GM12878 (cell line): ENCODE measurements at regions not wholly inside any gene's neighbourhood (a gene's known extent, or its start where the extent isn't known, plus 50 kb on each side); places are given as distances from the start of the nearest gene placed in this dataset.

Experiments used
- ATAC-seq: fragments of 200-7000 bp; cut with Tn5 transposase; 3 replicates; pipeline ENCODE4 v1.9.1; 2020; ENCODE audit warnings: mild to moderate bottlenecking, moderate library complexity
- BruUV-seq: library from RNA; stranded (reverse); fragments of 400-500 nt; replicated peaks from 2 replicates; lab custom pipeline; 2021; lab: Mats Ljungman, UMichigan
- CTCF ChIA-PET: fragments of 300-600 bp; sonication (Branson Sonifier 250); formaldehyde crosslinking; extraction: SDS; loops from one replicate; lab custom pipeline; 2021; ENCODE audit warnings: inconsistent platforms; lab: Yijun Ruan, JAX
- POLR2A ChIA-PET: fragments of 350-600 bp; formaldehyde crosslinking; extraction: SDS; loops from one replicate; lab custom pipeline; 2021; ENCODE audit warnings: inconsistent platforms; lab: Charles Lee
- RAD21 ChIA-PET: fragments of 300-600 bp; sonication (Branson Sonifier 250); formaldehyde crosslinking; loops from one replicate; lab custom pipeline; 2023; ENCODE audit warnings: antibody characterized with exemption; ENCODE audit not compliant: unreplicated experiment; lab: Charles Lee
- SMC1A ChIA-PET: fragments of 300-600 bp; sonication (Branson Sonifier 250); formaldehyde crosslinking; loops from one replicate; lab custom pipeline; 2023; ENCODE audit not compliant: unreplicated experiment, uncharacterized antibody; lab: Charles Lee
- DNase-seq: peaks from one replicate; pipeline ENCODE4 v3.0.0-alpha.2; 2011; ENCODE audit warnings: low read depth, low spot score
- FAIRE-seq: peaks from 3 replicates; lab custom pipeline; 2011; peaks lifted over from hg19 to GRCh38; lab: Jason Lieb, UNC
- H2AFZ ChIP-seq: 2 replicates; pipeline ENCODE4 v1.6.0; 2011; ENCODE audit warnings: low read depth, low read length, control low read depth; ENCODE audit not compliant: control insufficient read depth
- H3K27ac ChIP-seq: 2 replicates; pipeline ENCODE4 v1.5.1; 2011; ENCODE audit warnings: control low read depth; ENCODE audit not compliant: control insufficient read depth, insufficient read depth
- H3K27me3 ChIP-seq, 2 experiments: replicated peaks in 1 of 2; 2 replicates each; pipeline versions ENCODE4 v1.6.0 to v1.6.1; 2011; ENCODE audit warnings: low read length in 1 of 2; ENCODE audit not compliant: control insufficient read depth in 2 of 2, insufficient read depth in 2 of 2
- H3K36me3 ChIP-seq, 2 experiments: 2 replicates each; pipeline ENCODE4 v1.5.1; 2011; ENCODE audit warnings: low read length in 1 of 2; ENCODE audit not compliant: control insufficient read depth in 2 of 2, insufficient read depth in 2 of 2
- H3K4me1 ChIP-seq: 2 replicates; pipeline ENCODE4 v1.6.1; 2011; ENCODE audit warnings: mild to moderate bottlenecking, low read length, moderate library complexity, mixed read lengths; ENCODE audit not compliant: control insufficient read depth, insufficient read depth
- H3K4me2 ChIP-seq: 2 replicates; pipeline ENCODE4 v1.6.0; 2011; ENCODE audit warnings: control low read depth; ENCODE audit not compliant: control insufficient read depth, insufficient read depth
- H3K4me3 ChIP-seq: fragments of 200-600 bp; sonication (generic); 2 replicates; pipeline ENCODE4 v1.5.1; 2016
- H3K79me2 ChIP-seq: 2 replicates; pipeline ENCODE4 v1.6.0; 2011; ENCODE audit warnings: low read length; ENCODE audit not compliant: control insufficient read depth, insufficient read depth
- H3K9ac ChIP-seq: 2 replicates; pipeline ENCODE4 v1.8.0; 2011; ENCODE audit warnings: low read length, control low read depth, mixed read lengths; ENCODE audit not compliant: control insufficient read depth, insufficient read depth
- H3K9me3 ChIP-seq: replicated peaks from 3 replicates; pipeline ENCODE4 v1.5.1; 2011; ENCODE audit warnings: mild to moderate bottlenecking, low read length; ENCODE audit not compliant: control insufficient read depth, insufficient read depth
- H4K20me1 ChIP-seq: 2 replicates; pipeline ENCODE4 v1.6.0; 2011; ENCODE audit not compliant: control insufficient read depth, insufficient read depth
- ASH2L ChIP-seq: fragments of 300-600, 200-600 bp; sonication (generic); IDR thresholded peaks from 2 replicates; pipeline ENCODE4 v1.6.1; 2017; ENCODE audit warnings: low read depth, mild to moderate bottlenecking, borderline replicate concordance
- BCL11A ChIP-seq: IDR thresholded peaks from 2 replicates; pipeline ENCODE4 v1.6.1; 2011; ENCODE audit warnings: low read depth, low read length
- CREM ChIP-seq: IDR thresholded peaks from 2 replicates; pipeline ENCODE4 v1.6.1; 2014; ENCODE audit warnings: antibody characterized with exemption, low read depth
- EZH2 ChIP-seq: IDR thresholded peaks from 2 replicates; pipeline ENCODE4 v1.6.1; 2012; ENCODE audit warnings: low read depth, mild to moderate bottlenecking, control low read depth, inconsistent platforms, low read length, borderline replicate concordance; ENCODE audit not compliant: control insufficient read depth
- NFIC ChIP-seq: IDR thresholded peaks from 2 replicates; pipeline ENCODE4 v1.6.1; 2012; ENCODE audit warnings: low read depth, mild to moderate bottlenecking, inconsistent platforms, low read length, moderate library complexity
- NFYA ChIP-seq: IDR thresholded peaks from 2 replicates; pipeline ENCODE4 v1.6.1; 2011; ENCODE audit warnings: low read depth, mild to moderate bottlenecking, low read length, improper control_type of control experiment, borderline replicate concordance
- NR2C2 ChIP-seq: IDR thresholded peaks from 2 replicates; pipeline ENCODE4 v1.6.1; 2011; ENCODE audit warnings: borderline replicate concordance, low read depth; ENCODE audit not compliant: control insufficient read depth, insufficient read length
- PML ChIP-seq: IDR thresholded peaks from 2 replicates; pipeline ENCODE4 v1.6.1; 2012; ENCODE audit warnings: low read length, inconsistent platforms
- POU2F2 ChIP-seq: IDR thresholded peaks from 3 replicates; pipeline ENCODE4 v1.6.1; 2011; ENCODE audit warnings: low read depth, mild to moderate bottlenecking, low read length, borderline replicate concordance
- RAD21 ChIP-seq: IDR thresholded peaks from 2 replicates; pipeline ENCODE4 v1.6.1; 2011; ENCODE audit warnings: mild to moderate bottlenecking, low read depth, low read length, moderate library complexity; ENCODE audit not compliant: insufficient read depth
- RBBP5 ChIP-seq: fragments of 200-600 bp; sonication (generic); conservative IDR thresholded peaks from 2 replicates; pipeline ENCODE4 v1.6.1; 2016
- SP1 ChIP-seq: IDR thresholded peaks from one replicate; pipeline ENCODE4 v1.6.1; 2011; ENCODE audit warnings: low read depth, low read length
- ZNF217 ChIP-seq: fragments of 450-650 bp; IDR thresholded peaks from 2 replicates; pipeline ENCODE4 v1.6.1; 2017; ENCODE audit warnings: antibody characterized with exemption, mild to moderate bottlenecking
- ZNF274 ChIP-seq: IDR thresholded peaks from one replicate; pipeline ENCODE4 v1.8.0; 2011; ENCODE audit not compliant: insufficient read length, insufficient read depth
- WGBS: methylation state at CpG from one replicate; pipeline ENCODE4 v1.1.6; 2016; ENCODE audit warnings: low lambda C conversion rate; ENCODE audit not compliant: insufficient replicate concordance, insufficient coverage; ENCODE audit errors: missing lambda C conversion rate; 5-methylcytosine and 5-hydroxymethylcytosine counted together
- in situ Hi-C: fragments of 300-500 bp; cut with MboI; formaldehyde crosslinking; loops from 9 replicates; pipeline ENCODE4 v1.14.3; 2018; ENCODE audit warnings: mixed read lengths
- intact Hi-C: fragments of 100-400 bp; cut with micrococcal nuclease; formaldehyde crosslinking; loops from one replicate; pipeline ENCODE4 v1.14.2; 2022; ENCODE audit not compliant: unreplicated experiment
- TF ChIP-seq, protein P1 (sequence below): fragments of 450-650 bp; IDR thresholded peaks from 2 replicates; pipeline ENCODE4 v1.6.1; 2017; ENCODE audit warnings: mild to moderate bottlenecking, moderate library complexity
- TF ChIP-seq, protein P2 (sequence below): IDR thresholded peaks from 2 replicates; pipeline ENCODE4 v1.6.1; 2012; ENCODE audit warnings: low read depth, low read length, improper control_type of control experiment
- TF ChIP-seq, protein P3 (sequence below): IDR thresholded peaks from 2 replicates; pipeline ENCODE4 v1.6.1; 2011; ENCODE audit warnings: low read depth, mild to moderate bottlenecking, low read length, moderate library complexity, borderline replicate concordance; ENCODE audit errors: extremely low read depth

DNA sequence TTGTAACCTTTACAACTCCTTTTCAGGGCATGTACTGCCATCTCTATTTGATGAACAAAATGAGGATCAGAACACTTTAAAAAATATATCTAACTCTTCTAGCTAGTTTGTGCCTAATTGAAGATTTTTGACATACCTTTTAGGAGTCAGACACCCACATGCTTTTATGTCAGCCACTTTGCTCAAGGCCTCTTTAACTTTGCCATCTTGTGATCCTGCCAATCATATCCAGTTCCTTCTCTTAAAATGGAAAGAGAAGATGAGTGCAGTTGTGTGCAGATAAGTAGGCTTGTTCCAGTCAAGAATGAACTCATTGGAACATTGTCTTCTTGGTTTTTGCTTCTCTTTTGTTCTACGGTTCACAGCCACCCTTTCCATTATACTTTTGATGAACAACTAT lies 425.6 kb upstream of the TNC start (continued):
- no peak for TF ChIP-seq EZH2

DNA sequence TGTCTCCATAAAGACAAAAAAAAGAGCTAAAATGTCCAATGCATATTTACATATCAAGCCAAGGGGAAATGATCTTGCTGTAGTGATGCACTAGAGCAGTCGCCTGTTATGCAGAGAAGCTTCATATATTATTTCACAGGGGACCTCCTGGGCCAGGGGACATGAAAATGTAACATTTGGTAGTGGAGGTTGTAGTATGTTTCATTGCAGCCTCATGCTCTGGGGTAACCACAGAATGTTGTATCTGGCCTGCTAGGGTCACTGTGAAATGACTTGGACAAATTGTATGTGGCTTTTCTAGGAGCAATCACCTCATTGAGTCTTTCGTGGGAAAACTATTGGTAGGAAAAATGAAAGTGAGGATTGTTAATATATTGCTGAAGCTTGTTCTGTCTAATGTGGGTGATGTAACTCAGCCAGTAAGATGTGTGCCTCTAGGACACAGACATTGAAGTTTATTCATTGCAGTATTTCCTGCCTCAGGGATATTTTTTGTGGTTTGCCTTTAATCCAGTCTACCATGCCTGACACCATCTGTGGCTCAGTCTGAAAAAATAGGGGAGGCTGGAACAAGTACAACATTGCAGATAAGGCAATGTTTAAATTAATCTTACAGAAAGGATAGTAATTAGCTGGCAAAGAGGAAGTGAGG lies 430.8 kb upstream of the TNC start:
- RAD21 ChIA-PET = no interaction called here
- H3K36me3 ChIP-seq = no peaks in the 10 kb centered on the region
- no peaks in the 10 kb centered on the region for H3K79me2 ChIP-seq
- no peaks in the 10 kb centered on the region for H3K4me1 ChIP-seq
- no peak for TF ChIP-seq SP1
- no peak for TF ChIP-seq ZNF274
- no peak for TF ChIP-seq RAD21
- TF ChIP-seq NFYA = no peak
- no peak for TF ChIP-seq ASH2L
- TF ChIP-seq CREM = no peak
- TF ChIP-seq PML = no peak
- TF ChIP-seq NFIC = no peak
- TF ChIP-seq ZNF217 = no peak
- TF ChIP-seq NR2C2 = no peak
- TF ChIP-seq RBBP5 = no peak
- no peak for TF ChIP-seq BCL11A
- TF ChIP-seq POU2F2 = no peak
- TF ChIP-seq, protein P1, sequence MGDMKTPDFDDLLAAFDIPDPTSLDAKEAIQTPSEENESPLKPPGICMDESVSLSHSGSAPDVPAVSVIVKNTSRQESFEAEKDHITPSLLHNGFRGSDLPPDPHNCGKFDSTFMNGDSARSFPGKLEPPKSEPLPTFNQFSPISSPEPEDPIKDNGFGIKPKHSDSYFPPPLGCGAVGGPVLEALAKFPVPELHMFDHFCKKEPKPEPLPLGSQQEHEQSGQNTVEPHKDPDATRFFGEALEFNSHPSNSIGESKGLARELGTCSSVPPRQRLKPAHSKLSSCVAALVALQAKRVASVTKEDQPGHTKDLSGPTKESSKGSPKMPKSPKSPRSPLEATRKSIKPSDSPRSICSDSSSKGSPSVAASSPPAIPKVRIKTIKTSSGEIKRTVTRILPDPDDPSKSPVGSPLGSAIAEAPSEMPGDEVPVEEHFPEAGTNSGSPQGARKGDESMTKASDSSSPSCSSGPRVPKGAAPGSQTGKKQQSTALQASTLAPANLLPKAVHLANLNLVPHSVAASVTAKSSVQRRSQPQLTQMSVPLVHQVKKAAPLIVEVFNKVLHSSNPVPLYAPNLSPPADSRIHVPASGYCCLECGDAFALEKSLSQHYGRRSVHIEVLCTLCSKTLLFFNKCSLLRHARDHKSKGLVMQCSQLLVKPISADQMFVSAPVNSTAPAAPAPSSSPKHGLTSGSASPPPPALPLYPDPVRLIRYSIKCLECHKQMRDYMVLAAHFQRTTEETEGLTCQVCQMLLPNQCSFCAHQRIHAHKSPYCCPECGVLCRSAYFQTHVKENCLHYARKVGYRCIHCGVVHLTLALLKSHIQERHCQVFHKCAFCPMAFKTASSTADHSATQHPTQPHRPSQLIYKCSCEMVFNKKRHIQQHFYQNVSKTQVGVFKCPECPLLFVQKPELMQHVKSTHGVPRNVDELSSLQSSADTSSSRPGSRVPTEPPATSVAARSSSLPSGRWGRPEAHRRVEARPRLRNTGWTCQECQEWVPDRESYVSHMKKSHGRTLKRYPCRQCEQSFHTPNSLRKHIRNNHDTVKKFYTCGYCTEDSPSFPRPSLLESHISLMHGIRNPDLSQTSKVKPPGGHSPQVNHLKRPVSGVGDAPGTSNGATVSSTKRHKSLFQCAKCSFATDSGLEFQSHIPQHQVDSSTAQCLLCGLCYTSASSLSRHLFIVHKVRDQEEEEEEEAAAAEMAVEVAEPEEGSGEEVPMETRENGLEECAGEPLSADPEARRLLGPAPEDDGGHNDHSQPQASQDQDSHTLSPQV = no peak
- TF ChIP-seq, protein P2, sequence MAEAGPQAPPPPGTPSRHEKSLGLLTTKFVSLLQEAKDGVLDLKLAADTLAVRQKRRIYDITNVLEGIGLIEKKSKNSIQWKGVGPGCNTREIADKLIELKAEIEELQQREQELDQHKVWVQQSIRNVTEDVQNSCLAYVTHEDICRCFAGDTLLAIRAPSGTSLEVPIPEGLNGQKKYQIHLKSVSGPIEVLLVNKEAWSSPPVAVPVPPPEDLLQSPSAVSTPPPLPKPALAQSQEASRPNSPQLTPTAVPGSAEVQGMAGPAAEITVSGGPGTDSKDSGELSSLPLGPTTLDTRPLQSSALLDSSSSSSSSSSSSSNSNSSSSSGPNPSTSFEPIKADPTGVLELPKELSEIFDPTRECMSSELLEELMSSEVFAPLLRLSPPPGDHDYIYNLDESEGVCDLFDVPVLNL = no peak
- TF ChIP-seq, protein P3, sequence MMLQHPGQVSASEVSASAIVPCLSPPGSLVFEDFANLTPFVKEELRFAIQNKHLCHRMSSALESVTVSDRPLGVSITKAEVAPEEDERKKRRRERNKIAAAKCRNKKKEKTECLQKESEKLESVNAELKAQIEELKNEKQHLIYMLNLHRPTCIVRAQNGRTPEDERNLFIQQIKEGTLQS = no peak
- CTCF ChIA-PET = no interaction called here
- no peak for FAIRE-seq
- SMC1A ChIA-PET = no interaction called here
- intact Hi-C loops (no loop called here), in situ Hi-C loops (no loop called here)
- H4K20me1 ChIP-seq = no peaks in the 10 kb centered on the region
- no peak overlapping the region for H2AFZ ChIP-seq
- no peak overlapping the region for H3K4me3 ChIP-seq
- no peaks in the 10 kb centered on the region for H3K27me3 ChIP-seq
- no peaks in the 10 kb centered on the region for H3K9me3 ChIP-seq
- no peak overlapping the region for H3K4me2 ChIP-seq
- no peak for DNase-seq
- WGBS = 0% methylated on average over 2 of the region's 2 CpGs
- POLR2A ChIA-PET = no interaction called here
- H3K9ac ChIP-seq = no peak overlapping the region
- H3K27ac ChIP-seq = no peak overlapping the region
- no peak for ATAC-seq
- no TSS peak for BruUV-seq
